ENCODE measurements at regions not wholly inside any gene's neighbourhood (a gene's known extent, or its start where the extent isn't known, plus 50 kb on each side); places are given as distances from the start of the nearest gene placed in this dataset.

DNA sequence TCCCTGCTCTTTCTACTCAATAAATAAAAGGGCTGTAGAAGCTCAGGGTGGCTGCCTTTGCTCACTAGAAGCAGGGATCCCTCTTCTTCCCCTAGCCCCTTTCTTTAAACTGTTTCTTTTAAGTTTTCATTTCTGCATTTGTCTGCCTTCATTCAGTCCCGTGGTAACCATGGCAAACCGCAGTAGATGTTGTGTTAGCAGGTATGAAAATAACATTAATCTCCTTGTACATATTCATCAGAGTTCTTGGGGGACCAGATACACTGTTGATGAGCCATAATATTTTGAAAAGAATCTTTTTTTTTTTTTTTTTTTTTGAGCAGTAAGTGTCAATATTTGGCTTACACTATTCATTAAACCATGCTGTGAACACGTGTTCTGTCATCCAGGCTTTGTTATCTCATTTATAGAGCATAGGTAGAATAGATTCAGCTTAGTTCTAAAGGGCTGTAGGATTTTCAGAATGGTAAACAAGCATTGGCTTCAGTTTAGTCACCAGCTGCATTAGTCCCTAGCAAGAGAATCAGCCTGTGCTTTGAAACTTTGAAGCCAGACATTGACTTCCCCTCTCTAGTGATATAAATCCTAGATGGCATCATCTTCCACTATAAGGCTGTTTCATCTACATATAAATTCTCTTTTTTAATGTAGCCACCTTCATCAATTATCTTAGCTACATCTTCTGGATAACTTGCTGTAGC, 59.4 kb upstream of the SPRY2 start:
- H3K36me3 ChIP-seq, result no peaks in the 10 kb centered on the region
- H3K27me3 ChIP-seq, result no peaks in the 10 kb centered on the region
- DNase-seq (no peak), ATAC-seq (no peak)
- H3K4me1 ChIP-seq, result no peaks in the 10 kb centered on the region
- no peak overlapping the region for H3K4me3 ChIP-seq
- TF ChIP-seq CTCF (IDR thresholded peaks at IDR 0.05), result no peak
- no peak overlapping the region for H3K27ac ChIP-seq
- no peaks in the 10 kb centered on the region for H3K9me3 ChIP-seq
- intact Hi-C loops (cut with DNase I), result no loop called here

GRCh38 chr13:80399340-80400163, 58.6 kb upstream of the SPRY2 start:
- no peak for TF ChIP-seq CTCF (IDR thresholded peaks at IDR 0.05)
- no peaks in the 10 kb centered on the region for H3K4me1 ChIP-seq
- peak; percentile 69 for DNase-seq
- ATAC-seq, result peak; percentile 92
- no peak overlapping the region for H3K27ac ChIP-seq
- intact Hi-C loops (cut with DNase I), result no loop called here
- no peaks in the 10 kb centered on the region for H3K9me3 ChIP-seq
- no peak overlapping the region for H3K4me3 ChIP-seq
- no peaks in the 10 kb centered on the region for H3K36me3 ChIP-seq
- H3K27me3 ChIP-seq, result no peaks in the 10 kb centered on the region
